GM19397 (cell line): ENCODE measurements at regions not wholly inside any gene's neighbourhood (a gene's known extent, or its start where the extent isn't known, plus 50 kb on each side); places are given as distances from the start of the nearest gene placed in this dataset.
"Not testable (repeated sequence)": the region's sequence is repeated elsewhere in the genome, so short reads cannot be mapped to it uniquely, and the experiment has no call there.

ENCODE experiments used
- ATAC-seq: cut with Tn5 transposase; IDR thresholded peaks from one replicate; pipeline ENCODE4 v1.9.1; 2021; ENCODE audit warnings: mild to moderate bottlenecking, moderate library complexity; ENCODE audit not compliant: unreplicated experiment

- no peak for ATAC-seq
These were observed 1452.2 kb upstream of the ACVR2A start for GRCh38 chr2:146392631-146393030.

GRCh38 chr2:146392186-146392585 lies 1452.6 kb upstream of the ACVR2A start:
- ATAC-seq, result no peak

- ATAC-seq, result no peak
These were observed 1456.1 kb upstream of the ACVR2A start for GRCh38 chr2:146388757-146389156.

- no peak for ATAC-seq
These were observed 1458.7 kb upstream of the ACVR2A start for GRCh38 chr2:146386096-146386495.

GRCh38 chr2:146385031-146385430 lies 1459.8 kb upstream of the ACVR2A start:
- ATAC-seq, result no peak

- no peak for ATAC-seq
These were observed 1468.2 kb upstream of the ACVR2A start for GRCh38 chr2:146376511-146377064.

GRCh38 chr2:146374505-146374904 lies 1470.3 kb upstream of the ACVR2A start:
- ATAC-seq, result no peak

GRCh38 chr2:146371364-146371763 lies 1473.5 kb upstream of the ACVR2A start:
- ATAC-seq, result not testable (repeated sequence)

GRCh38 chr2:146370826-146371225 lies 1474.0 kb upstream of the ACVR2A start:
- ATAC-seq, result no peak

- ATAC-seq, result no peak
These were observed 1478.6 kb upstream of the ACVR2A start for GRCh38 chr2:146366276-146366675.

GRCh38 chr2:146365041-146365440 lies 1479.8 kb upstream of the ACVR2A start:
- no peak for ATAC-seq

- no peak for ATAC-seq
These were observed 1481.1 kb upstream of the ACVR2A start for GRCh38 chr2:146363731-146364130.

- ATAC-seq, result no peak
These were observed 1493.1 kb upstream of the ACVR2A start for GRCh38 chr2:146351689-146352088.

- no peak for ATAC-seq
These were observed 1495.5 kb upstream of the ACVR2A start for GRCh38 chr2:146349334-146349733.

- no peak for ATAC-seq
These were observed 1519.9 kb upstream of the ACVR2A start for GRCh38 chr2:146324951-146325350.

- ATAC-seq, result no peak
These were observed 1521.3 kb upstream of the ACVR2A start for GRCh38 chr2:146323564-146323963.

GRCh38 chr2:146321175-146321574 lies 1523.7 kb upstream of the ACVR2A start:
- ATAC-seq, result no peak

GRCh38 chr2:146317959-146318358 lies 1526.9 kb upstream of the ACVR2A start:
- no peak for ATAC-seq

- no peak for ATAC-seq
These were observed 1531.9 kb upstream of the ACVR2A start for GRCh38 chr2:146312899-146313298.

GRCh38 chr2:146305164-146305563 lies 1539.7 kb upstream of the ACVR2A start:
- ATAC-seq, result no peak

GRCh38 chr2:146301287-146301686 lies 1543.5 kb upstream of the ACVR2A start:
- no peak for ATAC-seq

- no peak for ATAC-seq
These were observed 1549.7 kb upstream of the ACVR2A start for GRCh38 chr2:146295080-146295670.

GRCh38 chr2:146287281-146287680 lies 1557.5 kb upstream of the ACVR2A start:
- no peak for ATAC-seq
